GM12892 (cell line): ENCODE measurements at regions not wholly inside any gene's neighbourhood (a gene's known extent, or its start where the extent isn't known, plus 50 kb on each side); places are given as distances from the start of the nearest gene placed in this dataset.

ENCODE experiments used
- POLR2A ChIP-seq: IDR thresholded peaks from 2 replicates; pipeline ENCODE4 v1.6.1; 2011; ENCODE audit warnings: low read depth, low read length, control low read depth
- POLR2AphosphoS5 ChIP-seq: IDR thresholded peaks from 2 replicates; pipeline ENCODE4 v1.6.1; 2011; ENCODE audit warnings: low read depth, low read length, control low read depth
- TAF1 ChIP-seq: IDR thresholded peaks from 2 replicates; pipeline ENCODE4 v1.6.1; 2011; ENCODE audit warnings: low read depth, mild to moderate bottlenecking, control low read depth, low read length, borderline replicate concordance

GRCh38 chr6:4309540-4309939, 174.2 kb upstream of the ECI2 start:
- TF ChIP-seq POLR2A (no peak), POLR2AphosphoS5 (no peak), TAF1 (no peak)
